ENCODE measurements at regions not wholly inside any gene's neighbourhood (a gene's known extent, or its start where the extent isn't known, plus 50 kb on each side); places are given as distances from the start of the nearest gene placed in this dataset.

DNA sequence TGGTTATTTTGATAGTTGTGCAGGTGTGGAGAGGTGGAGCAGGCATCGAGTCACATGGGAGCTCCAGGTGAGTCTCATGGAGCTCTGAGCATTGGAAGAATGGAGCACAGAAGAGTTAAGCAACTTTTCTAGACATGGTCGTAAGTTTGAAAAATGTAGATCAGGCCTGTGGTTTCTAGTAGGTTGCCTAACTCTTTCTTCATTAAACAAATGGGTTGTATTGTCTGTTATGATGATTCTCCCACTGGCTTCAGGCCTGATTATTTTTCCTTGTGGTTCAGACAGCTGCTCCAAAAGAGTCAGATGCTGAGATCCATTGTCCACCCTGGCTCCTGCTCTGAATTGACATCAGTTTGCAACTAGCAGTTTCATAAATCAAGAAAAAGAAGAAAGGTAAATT lies 80.3 kb upstream of the RPS23 start:
- no peak for DNase-seq (ENCODE audit: low read depth)

DNA sequence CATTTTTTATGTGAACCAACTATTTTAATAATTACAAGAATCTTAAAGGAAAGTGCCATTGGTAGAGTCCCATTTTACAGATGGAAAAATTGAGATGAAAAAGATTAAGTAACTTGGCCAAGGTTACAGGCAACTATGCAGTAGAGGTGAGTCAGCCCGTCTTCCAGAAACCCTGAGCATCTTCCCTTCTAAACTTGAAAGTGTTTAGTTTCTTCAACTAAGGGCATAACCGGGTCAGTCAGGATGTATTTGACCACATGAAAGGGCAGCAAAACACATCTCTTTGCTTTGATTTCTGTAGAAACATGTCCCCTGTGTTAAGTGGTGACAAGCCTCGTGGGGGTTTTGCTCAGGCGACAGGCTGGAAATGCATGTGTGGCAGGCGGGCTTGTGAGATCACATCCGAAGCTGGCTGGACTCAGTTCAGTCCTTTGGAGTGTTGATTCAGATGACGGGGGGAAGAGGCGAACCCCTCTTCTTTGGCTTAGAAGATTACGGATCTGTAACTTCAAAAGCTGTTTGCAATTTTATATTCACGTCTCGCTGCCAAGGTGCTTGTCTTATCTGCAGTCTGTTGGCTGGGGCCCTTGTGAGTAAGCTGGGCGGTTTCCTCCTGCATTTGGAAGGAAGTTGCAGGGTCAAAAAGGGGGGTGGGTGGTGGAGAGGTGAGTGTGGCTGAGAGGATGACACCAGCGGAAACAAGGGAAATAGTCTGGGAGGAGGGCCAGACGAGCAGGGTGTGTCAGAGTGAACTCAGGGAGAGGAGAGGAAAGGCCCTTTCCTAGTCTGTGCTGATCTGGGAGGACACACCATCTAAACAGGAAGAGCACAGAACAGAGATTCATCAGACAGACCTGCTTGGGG lies 78.9 kb upstream of the RPS23 start:
- peak; percentile 57 for DNase-seq (ENCODE audit: low read depth)

DNA sequence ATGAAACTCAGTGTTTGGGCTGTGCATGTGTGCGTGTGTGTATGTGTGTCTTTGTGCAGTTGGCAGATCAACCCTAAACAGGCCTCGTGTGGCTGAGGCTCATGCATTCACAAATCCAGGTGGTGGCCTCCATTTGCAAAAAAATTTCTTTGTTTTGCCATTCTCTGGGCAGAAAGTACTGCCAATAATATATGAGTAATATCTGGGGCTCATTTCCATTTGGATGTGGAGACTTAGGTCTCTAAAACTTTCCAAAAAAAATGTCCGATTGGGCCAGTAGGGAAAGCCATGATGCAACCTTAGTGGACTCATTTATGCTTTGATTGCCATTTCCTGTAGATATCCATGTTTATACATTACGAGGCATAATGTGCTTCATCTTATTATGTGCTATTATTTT lies 77.9 kb upstream of the RPS23 start:
- DNase-seq (ENCODE audit: low read depth) = no peak

DNA sequence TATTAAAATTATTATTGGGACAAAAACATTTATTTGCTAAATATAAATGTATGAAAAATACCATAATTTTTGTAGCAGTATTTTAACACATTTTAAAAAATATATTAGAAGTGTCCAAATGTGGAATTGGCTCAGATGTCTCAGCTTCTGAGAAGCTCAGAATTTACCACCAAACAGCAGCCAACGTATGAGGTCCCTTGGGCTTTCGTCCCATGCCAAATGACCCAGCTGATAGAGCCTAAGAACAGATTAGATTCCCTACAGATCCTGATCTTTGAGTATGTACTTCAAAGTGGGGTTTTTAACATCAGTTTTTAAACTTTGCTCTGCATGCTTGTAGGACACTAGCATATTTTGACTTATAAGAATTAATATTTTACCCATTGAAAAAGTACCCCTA lies 77.3 kb upstream of the RPS23 start:
- no peak for DNase-seq (ENCODE audit: low read depth)

DNA sequence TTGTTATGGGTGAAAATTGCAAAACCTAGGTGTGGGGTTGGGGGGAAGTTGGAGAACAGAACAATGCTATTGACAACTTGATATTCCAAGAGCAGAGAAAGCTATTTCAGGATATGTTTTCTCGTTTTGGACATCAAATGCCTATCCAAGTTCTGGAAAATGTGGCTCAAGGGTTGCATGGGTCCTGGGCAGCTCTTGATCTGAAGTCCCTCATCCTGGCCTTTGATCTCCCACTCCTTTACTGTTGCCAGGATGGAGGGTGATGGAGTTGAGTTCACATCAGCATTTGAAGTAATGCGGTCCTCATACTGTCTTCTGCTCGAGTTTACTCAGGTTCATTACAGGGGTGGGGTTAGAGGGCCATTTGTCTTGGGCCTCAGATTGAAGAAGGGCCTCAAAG lies 76.9 kb upstream of the RPS23 start:
- DNase-seq (ENCODE audit: low read depth) = no peak

DNA sequence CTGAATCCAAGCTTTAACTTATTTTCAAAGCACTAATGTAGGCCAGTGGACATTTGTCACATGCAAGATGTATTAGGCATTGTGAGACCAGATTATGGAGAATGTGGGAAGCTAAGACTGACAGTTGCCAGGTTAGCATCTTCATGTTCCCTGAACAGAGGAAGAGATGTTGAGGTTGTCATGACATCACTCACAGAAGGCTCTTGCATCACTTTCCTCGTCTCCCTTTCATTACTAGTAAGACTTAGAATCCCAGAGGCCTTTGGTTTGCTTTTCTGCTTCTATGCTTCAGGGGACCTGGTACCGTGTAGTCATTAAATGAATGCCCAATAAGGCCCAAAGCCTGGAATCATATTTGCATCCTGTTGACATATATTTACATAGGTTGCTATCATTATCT lies 76.4 kb upstream of the RPS23 start:
- DNase-seq (ENCODE audit: low read depth) = no peak

DNA sequence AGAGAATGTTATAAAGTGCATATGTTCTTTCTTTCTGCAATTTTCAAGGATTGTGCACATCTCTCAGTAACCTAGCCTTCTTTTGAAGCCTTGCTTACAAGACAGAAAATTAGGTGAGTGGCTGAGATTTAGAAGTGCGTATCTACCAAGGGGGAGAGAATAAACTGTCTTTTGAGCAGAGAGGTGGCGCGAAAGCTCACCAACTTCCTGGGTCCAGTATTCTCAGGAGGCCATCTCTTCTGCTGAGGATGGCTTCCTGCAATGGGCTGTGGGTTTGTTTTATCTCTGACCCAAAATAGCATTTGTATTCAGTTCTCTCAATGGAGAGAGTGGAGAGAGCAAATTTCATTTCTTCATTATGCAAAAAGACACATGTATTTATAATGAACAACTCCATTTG lies 75.4 kb upstream of the RPS23 start:
- no peak for DNase-seq (ENCODE audit: low read depth)

DNA sequence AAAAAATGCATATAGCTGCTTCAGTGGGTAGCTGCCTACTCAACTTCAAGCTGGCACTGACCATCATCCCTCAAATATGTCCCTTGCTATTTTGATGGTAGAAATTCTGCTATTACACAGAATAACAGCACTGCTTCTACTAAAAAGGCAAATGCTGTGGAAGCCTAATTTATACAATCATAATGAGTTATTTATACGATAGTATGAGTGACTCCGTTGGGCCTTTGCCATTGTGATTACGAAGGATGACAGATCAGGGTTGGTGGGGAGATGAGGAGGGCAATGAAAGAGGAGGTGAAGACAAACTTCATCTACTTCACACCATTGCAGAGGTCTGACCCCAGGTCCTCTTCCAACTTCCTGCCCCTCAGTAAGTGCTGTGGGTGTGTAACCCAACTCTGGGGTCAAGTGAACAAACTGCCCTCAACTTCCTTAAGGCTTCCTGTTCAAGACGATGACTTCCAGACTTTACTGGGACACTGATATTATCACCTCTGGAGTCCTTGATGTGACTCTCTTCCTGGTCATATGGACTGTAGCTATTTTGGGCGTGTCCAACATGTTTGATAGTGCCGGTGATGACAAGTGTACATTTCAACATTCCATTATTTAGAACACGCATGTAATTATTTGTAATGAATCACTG lies 74.1 kb upstream of the RPS23 start:
- no peak for DNase-seq (ENCODE audit: low read depth)

DNA sequence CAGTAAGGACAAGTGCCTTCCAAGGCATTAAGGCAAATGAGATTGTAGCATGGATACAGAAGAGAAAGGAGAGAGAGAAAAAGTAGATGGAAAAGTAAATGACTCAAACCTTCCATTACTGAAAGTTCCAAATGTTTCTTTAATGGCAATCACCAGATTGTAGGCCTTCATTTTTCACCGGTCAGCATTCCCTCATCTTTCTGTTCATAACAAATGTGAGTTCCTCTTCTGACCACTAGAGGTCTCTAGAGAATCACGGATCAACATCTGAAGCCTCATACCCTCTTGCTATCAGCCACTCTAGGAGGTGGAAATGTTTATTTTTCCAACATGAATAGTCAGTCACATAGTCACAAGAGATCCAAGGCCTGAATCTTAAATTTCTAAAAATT lies 73.6 kb upstream of the RPS23 start:
- DNase-seq (ENCODE audit: low read depth) = no peak

DNA sequence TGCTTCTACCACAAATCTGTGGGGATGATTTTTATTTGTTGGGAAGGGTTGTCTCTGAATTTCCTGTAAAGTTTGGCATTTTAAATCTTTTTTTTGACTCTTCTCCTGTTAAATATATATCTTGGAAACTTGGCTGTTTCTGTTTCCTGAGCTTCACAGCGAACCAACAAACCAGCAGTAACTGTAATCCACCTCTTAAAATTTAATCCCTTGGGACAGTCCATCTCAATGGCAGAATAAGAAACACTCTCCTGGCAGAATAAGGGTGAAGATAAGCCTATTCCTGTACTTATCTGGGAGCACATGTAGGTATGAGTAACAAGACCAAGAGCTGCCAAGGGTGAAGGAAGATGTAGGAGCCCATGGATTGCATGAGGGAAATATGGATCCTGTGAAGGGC lies 73.1 kb upstream of the RPS23 start:
- DNase-seq (ENCODE audit: low read depth) = no peak

DNA sequence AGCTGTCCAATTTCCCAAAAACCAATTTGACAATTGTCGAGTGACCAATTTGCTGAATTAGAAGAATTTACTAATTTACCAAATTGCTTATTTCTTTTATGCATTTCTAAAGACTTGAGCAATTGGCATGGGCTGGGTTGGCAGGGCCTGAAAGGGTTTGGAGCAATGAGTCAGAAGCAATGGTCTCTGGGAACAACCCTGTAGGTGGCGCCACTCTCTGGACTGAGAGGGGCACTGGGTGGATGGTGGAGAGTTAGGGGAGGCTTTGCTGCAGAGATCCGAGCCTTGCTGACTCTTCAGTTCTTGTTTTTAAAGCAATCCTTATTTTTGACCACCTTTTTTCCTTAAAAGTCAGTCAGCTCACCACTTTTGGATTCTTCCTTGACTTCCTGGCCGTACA lies 71.5 kb upstream of the RPS23 start:
- no peak for DNase-seq (ENCODE audit: low read depth)

DNA sequence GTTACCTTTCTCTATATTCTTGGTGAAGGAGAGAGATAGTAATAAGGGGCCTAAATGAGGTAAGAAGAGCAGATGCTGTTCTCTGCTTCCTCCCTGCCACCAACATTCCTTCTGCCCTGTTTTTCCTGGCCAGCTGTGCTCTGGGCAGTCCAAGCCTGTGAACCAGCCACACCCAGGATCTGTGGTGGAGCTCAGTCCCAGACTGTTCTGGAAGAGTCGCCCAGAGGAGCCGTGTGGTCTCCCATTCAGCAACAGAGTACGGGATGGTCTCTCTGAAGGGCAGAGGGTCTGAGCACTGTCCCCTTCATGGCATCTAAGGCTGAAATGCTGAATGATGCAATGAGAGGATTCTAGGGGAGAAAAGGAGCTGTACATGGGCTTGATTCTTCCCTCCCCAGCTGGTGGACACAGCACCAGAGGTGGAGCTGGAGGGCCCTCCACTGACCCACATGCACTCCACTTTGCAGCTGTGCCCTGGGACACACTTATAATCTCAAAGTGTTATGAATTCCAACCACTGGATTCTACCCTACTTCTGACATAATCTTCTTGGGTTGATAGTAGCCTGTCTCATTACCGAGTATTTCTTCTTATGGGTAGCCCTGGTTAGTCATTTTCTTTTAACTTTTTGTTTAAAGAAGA lies 70.8 kb upstream of the RPS23 start:
- DNase-seq (ENCODE audit: low read depth) = no peak

DNA sequence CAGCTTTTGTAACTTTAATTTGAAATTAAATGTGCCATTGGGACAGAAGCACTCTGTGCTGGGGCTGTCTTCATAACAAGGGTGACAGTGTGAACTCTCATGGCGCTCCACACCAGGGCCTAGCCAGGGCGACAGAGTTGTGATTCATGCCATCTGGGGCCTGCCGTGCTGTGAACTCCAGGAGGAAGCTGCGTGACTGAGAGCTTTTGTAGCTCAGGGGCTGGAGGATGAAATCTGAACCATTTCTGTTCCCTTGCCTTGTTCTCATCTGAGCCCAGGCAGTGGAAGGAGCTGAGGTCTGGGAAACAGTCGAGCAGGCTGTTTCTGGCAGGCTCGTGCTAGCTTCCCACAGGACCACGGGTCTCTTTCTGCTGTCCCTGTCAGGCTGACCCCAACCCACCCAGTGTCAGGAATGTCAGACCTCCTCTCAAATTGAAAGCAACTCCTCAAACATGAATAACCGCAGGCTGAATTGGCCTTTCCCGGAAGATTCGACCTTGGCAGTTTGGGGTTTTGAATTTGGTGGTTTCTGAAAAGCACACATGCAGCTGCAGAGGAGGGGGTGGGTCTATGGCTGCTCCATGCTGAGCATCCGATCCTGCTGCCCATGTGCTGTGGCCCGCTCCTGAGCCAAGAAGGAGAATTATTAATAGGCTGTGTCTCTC lies 69.2 kb upstream of the RPS23 start:
- no peak for DNase-seq (ENCODE audit: low read depth)

DNA sequence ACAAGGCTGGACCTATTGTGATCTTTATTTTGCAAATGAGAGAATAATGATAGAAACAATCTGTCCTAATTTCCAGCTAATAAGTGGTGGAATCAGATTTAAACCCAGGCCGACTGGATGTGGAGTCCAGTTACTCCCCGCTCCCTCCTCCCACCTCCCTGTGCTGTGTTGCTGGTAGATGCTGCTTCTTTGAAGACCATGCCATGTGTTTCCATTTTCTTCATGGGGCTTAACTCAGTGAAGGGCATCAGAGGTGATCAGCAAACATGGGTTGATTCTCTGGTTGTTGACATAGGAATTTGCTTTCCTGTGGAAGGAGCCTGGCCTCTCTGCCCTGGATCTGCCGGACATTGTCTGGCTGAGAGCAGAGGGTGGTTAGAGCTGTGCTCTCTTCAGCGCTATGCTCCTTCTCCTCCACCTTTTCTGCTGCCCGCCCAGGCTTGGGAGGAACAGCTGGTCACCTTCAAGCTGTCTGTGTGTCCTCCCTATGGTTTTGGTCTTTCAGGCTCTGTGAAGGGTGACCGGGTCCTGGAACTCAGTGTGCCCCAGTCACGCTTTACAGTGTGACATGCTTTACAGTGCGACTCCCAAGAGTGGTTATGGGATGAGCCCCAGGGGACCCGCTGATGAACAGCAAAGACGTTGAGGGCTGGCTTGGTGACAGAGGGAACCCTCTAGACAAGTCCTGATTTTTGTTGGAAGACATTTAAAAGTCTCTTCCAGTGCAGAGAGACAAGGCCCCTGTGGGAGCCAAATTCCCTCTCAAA lies 68.4 kb upstream of the RPS23 start:
- DNase-seq (ENCODE audit: low read depth) = no peak

DNA sequence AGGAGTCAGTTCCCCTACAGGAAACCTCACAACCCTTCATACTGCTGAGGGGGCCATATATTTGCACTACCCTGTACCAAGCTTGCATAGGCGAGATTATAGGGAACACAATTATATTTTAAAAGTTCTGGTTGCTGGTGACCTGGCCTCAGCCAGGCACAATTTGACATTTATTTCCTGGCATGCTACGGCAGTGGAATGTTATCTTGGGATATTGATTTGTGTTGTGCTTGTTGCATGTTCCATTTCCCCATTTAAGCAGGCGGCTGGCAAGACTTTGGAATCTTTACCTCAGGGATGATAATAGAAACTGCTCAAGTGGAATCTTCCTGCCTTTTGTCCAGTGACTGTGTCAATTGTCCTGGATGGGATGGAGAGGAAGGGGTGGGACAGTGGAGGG lies 67.0 kb upstream of the RPS23 start:
- no peak for DNase-seq (ENCODE audit: low read depth)

DNA sequence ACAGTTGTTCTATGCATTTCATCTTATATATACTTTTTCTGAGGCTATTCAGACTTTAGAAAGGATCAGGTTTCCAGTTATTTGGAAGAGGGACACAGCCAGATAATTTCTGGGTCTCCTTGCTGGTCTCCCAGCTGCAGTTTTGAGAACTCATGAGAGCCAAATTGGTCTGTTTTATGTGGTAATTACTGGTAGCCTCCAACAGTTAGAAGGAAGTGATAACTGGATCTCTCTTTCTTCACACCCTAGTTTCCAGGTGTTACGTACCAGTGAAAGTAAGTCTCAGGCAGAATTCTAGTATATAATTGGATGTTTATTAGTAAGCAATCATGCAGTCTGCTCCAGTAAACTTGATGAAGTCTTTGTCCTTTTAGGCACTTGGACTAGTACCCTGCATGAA lies 63.2 kb upstream of the RPS23 start:
- no peak for DNase-seq (ENCODE audit: low read depth)

DNA sequence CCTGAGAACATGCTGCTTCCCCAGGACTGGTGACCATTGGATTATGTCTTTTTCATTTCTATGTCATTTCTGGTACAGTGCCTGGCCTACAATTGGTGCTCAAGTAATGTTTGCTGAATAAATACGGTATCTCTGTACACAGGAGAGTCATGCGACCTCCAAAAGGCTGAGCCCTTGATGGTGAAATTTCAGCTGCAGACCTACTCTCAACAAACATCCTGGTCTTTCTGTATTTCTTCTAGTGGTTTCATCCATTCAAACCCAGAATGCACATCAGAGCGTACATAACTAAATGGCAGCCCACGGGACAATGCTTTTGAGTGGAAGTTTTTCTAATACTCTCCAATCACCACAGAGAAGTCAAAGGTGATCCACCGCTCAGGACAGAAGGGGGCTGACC lies 62.6 kb upstream of the RPS23 start:
- DNase-seq (ENCODE audit: low read depth) = no peak

DNA sequence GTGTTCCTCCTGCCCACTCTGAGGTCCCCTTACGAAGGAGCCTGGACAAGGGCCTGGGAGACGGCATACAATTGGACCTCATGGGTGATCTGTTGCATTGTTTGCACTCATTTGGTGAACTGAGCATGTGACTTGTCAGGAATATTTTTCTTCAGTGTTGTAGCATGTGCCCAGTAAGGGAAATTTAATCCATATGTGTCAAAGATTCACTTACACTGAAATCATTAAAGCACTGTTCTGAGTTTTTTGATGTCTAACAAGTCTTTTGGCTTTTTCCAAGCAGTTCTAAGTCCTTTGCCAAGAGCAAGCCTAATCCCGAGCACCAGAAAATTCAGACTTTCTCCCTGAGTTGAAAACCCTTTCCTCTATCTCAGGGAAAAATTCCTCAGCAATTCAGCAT lies 61.6 kb upstream of the RPS23 start:
- DNase-seq (ENCODE audit: low read depth) = no peak

DNA sequence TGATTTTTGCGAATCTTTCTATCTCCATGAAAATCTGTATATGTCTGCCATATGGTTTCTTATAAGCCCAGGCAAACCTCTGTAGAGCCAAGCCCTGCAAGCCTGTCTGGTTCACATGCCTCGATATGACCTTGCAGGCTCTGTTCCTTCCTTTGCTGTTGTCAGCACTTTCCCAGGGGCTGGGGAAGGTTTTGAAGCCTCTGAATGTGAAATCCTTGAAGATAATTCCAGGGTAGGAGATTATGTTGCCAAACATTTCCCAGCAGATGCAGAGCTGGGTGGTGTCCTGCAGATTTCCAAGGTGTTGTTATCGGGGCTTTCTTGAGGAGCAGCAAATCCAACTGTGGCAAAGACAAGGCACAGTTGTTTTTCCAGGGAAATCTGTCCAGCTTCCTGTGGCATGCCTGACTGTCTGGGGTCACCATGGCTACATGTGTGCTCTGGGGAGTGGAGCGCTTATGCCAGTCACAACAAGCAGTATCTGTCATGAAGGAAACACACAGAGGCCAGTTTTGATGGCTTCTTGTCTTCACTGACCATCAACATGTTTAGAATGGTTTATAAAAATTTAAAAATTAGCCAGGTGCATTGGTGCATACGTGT lies 60.7 kb upstream of the RPS23 start:
- DNase-seq (ENCODE audit: low read depth) = no peak

DNA sequence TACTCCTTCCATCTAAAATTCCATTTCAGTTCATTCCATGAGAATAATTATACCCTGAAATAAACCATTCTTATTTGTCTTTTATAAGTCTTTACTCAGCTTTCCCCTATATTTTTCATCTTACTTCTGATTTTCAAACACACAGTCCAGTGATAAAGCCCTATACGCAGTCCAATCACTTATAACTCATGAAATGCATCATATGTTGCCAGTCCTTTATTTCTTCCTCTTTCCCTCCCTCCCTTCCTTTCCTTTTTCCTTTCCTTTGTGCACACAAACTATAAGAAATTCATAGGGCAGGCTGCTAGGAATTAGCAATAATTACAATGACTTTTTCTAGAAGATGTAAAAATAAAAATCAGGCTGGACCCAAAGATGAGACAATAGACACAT lies 58.8 kb upstream of the RPS23 start:
- no peak for DNase-seq (ENCODE audit: low read depth)

DNA sequence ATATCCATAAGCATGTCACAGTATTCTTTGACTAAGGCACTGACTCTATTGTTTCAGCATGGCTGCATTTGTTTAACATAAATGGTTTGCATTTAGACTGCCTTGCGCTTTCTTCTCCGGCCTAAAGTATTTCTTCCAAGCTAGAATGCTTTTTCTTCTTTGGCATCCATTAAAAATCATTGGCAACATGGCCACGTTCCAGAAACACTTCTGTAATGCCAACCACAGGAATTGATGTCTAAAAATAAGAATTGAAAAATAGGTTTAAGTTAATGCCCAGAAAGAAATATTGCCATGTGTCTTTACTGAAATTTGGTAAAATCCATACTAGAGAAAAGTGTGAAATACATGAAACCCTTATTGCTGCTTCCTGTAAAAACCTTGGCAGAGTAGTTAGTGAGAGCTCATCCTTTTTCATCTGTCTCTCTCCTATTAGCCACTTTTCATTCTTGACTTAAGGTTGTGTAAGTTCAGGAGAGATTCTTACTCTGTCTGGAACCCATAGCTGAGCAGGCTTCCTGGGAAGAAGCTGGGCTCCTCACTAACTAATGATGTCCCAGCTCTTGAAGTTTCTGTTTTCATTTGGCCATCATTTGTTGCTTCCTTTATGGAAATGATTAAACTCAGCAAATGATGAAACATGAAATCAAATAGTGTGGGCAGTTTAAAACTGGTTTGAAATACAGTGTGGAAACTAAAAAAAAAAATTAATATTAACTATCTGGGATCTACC lies 58.2 kb upstream of the RPS23 start:
- no peak for DNase-seq (ENCODE audit: low read depth)

All from activated T-helper 1 cell treated with Interleukin-2 at 50 U/mL for 16 hours (primary cell).